Activated CD8-positive, alpha-beta memory T cell treated with anti-CD3 and anti-CD28 coated beads for 48 hours (primary cell): ENCODE measurements at regions not wholly inside any gene's neighbourhood (a gene's known extent, or its start where the extent isn't known, plus 50 kb on each side); places are given as distances from the start of the nearest gene placed in this dataset.

Experiments
- DNase-seq, 3 experiments: peaks; one replicate each; pipeline ENCODE4 v3.0.0-alpha.2; 2020; ENCODE audit warnings: low read depth in 2 of 3, low spot score in 2 of 3

DNA sequence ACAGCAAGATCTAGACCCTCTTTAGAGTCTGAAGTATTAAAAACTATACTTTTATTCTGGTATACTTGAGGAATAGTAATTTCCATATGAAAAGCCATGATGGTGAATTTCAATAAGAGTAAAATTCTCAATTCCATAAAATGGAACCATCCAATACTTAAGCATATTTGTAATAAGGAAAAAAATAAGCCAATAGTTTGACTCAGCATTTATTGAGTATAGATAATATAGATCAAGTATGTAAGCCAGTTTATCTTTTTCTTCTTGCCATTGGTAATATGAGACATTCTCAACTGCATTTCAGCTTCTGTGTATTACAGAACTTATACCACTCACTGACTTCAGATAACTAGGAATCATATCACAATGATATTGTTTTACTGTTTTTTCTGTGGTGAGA is 361.0 kb downstream of the SLCO4C1 start:
- DNase-seq = no peak

- DNase-seq = no peak
Observed at GRCh38 chr5:101932599-101932998, 363.5 kb downstream of the SLCO4C1 start.

GRCh38 chr5:101929628-101930027 is 366.5 kb downstream of the SLCO4C1 start:
- no peak for DNase-seq

- DNase-seq = no peak
Observed at GRCh38 chr5:101917166-101917565, 378.9 kb downstream of the SLCO4C1 start.

- no peak for DNase-seq
Observed at GRCh38 chr5:101915554-101915953, 380.5 kb downstream of the SLCO4C1 start.

DNA sequence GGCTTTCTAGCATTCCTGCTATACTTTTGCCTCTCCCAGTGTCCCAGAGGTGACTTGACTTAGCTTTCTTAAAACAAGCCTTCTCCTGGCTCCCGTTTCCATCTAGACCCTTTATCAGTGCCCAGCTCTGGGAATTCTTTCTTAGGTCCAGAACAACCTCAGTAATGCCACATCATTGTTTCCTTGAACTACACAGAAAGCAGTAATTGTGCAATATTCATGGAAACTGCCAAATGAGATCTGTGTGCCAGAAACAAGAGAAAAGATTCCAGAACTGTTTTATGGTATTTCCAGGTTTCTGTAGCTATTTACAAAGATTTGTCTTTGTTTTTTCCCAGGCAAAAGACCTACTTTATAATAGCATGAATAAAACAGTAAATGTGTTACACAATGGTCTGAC is 391.3 kb downstream of the SLCO4C1 start:
- DNase-seq = no peak

- DNase-seq = no peak
Observed at GRCh38 chr5:101897914-101898313, 398.2 kb downstream of the SLCO4C1 start.

DNA sequence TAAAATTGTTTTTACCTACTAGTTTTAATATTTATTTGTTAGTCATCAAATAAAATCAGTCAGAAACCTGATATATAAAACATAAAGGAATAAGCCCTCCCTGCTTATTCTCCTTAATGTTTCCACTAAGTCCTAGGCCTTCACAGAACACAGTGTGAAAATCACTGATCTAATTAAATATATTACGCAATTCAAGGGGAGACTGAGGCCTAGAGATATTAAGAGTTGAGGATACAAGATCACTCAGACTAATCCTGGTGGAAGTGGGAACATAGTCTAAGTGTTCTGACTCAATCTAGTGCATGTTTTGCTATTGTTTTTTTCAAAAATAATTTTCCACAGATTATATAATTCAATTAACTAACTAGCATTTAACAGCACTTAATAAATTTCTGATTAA is 401.1 kb downstream of the SLCO4C1 start:
- no peak for DNase-seq

- DNase-seq = no peak
Observed at GRCh38 chr5:101878190-101878589, 417.9 kb downstream of the SLCO4C1 start.

DNA sequence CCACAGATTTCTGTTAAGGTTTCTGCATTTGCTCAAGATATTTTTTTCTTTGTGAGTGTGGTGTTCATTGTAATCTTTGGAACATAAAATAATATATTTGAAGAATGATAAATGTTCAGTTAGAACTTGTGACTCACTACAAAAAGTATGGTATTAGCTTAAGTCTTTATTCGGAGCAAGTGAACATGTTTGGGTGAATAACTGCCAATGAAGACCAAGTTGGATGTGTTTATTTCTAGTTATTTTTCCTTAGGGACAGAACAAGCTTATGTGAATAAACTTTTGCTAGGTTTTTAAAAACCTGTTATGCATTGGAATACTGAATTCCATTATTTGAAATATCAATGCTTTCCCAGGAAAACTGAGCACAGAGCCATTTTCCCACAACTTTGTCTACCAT is 418.6 kb downstream of the SLCO4C1 start:
- DNase-seq = no peak

DNA sequence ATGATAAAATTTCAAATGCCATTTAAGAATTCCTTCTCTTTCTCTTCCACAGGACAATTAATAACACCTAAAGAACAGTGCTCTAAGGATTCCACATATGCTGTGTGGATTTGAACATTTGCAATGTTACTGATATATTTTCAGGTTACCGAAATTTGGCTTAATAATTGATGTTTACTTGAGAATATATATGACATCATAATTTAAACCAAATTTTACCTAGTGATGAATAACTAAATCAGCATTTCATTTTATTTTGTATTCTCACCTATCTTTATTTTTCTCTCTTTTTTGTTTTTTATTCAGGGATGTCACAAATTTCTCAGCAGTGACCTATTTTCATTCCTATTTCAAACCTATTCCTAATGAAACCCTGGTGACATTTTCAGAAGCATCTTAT is 429.6 kb downstream of the SLCO4C1 start:
- DNase-seq = no peak

DNA sequence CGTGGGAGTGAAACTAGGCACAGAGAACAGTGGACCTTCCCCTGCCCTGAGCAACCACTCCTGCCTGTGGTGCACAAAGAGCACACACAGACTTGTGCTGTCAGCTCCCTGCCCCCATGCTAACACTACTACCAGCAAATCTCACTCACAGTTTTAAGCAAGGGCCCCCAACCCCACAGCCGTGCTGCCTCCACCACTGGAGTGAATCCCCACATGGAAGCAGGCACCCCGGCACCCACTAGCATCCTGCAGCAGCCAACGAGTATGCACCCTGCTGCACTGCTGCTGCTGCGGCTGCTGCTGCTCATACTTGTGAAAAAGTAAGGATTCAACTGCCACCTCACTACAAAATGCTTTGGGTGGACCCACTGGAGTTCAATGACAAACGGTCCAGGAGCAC is 435.5 kb downstream of the SLCO4C1 start:
- no peak for DNase-seq

DNA sequence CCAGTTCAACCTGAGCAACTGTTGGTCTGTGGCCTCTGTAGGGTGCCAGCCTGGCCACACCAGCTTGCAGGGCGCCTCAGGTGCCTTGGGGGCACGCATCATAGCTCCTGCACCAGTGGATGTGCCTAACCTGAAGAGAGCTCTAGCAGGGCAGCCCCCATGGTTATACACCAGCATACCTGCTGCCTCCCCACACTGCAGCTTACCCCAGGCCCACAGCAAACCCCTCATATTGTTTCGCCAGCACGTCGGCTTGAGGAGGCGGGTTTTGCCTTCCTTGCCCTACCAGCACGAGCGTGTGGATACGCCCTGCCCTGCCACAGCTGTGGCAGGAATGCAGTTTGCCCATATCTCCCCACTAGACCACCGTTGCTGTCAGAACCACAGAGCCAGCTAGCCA is 435.9 kb downstream of the SLCO4C1 start:
- no peak for DNase-seq

DNA sequence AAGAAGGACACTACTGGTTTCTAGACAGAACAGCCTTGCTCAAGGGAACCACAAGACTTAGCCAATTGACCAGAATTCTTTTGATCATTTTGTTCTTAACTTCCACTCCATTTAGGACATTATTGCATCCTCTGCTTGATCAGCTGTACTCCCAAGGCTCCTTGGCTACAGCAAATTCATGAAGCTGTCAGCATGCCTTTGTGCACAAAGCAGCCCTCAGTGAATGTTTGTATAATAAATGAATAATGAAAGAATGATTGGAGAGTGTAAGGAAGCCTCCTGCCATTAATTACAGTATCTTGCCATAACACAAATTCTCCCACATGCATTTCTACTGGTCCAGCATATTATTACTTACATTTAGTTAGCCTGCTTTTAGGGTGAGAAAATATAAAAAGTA is 449.6 kb downstream of the SLCO4C1 start:
- no peak for DNase-seq

DNA sequence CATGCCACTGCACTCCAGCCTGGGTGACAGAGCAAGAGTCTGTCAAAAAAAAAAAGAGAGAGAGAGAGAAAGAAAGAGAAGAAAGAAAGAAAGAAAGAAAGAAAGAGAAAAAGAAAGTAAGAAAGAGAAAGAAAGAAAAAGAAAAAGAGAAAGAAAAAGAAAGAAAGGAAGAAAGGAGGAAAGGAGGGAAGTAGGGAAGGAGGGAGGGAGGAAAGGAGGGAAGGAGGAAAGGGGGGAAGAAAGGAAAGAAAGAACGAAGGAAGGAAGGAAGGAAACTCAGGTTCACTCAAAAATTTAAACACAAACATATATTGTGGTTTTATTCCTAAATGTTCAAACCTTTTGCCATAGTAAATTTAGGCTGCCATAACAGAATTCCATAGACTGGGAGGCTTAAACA is 453.0 kb downstream of the SLCO4C1 start:
- DNase-seq = no peak

DNA sequence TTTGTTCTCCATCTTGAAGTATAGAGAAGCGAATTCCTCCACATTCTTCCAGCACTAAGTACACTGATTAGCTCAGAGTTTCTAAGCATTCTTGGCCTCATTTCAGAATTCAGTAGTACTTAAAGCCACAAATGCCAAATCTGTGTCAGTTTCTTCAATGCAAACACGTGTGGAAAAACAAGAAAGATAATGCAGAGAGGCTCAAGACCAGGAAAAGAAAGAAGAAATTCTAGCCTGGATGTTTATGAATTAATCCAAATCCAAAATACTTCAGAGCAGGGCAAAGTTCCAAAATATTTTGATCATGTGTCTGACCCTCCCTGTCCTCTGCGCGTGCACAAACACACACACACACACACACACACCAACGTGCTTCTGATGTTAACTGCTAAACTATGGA is 457.6 kb downstream of the SLCO4C1 start:
- DNase-seq = no peak

- no peak for DNase-seq
Observed at GRCh38 chr5:101829255-101829654, 466.8 kb downstream of the SLCO4C1 start.

DNA sequence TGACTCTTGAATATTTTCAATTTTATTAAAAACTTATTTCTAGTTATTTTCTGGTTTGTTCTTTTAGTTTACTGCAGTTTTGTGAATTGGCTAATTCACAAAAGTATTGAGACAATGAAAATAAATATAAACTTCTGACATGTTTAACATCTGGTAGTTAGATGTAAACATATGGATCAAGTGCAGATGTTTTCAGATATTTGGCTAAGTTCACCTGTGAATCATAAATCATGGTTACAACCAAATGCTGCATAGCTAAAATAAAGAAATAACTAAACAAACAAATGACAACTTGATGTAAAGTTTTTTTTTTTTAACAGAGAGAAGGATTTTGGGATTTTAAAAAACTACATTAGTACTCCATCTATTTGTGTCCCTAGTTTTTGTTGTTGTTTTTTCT is 484.6 kb downstream of the SLCO4C1 start:
- no peak for DNase-seq

DNA sequence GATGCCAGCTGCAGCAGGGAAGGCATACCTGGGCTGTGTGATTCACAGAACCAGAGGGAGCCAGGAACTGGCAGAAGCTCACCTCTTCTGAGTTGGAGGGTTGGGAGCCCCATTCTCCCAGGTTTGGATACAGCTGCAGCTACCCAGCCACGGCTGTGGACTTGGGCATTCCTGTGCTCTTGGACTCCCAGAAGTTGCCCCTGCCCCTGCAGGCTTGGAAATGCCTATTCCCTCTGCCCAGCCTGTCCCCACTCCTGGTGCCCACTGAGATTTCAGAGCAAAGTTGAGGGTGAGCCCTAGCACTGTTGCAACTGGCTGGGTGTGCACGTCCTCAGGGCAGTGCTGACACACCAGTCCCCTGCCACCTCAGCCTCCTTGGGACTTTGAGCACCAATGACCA is 489.7 kb downstream of the SLCO4C1 start:
- DNase-seq = no peak

DNA sequence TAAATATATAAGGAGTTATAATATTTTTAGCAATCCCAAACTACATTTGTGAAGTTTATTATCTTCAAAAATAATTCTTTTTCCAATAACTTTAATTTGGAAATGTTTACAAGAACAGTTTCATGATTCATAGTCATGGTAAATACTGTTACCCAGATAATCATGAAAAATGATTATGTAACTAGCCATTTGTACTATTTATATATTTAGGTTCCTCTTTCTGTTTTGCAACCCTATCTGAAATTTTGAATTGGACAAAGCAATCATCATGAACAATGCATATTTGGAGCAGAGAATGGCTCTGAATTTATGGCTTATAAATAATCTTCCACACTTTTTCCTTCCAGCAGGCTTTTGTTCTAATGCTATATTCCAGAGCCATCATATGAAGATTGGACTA is 499.7 kb downstream of the SLCO4C1 start:
- no peak for DNase-seq

DNA sequence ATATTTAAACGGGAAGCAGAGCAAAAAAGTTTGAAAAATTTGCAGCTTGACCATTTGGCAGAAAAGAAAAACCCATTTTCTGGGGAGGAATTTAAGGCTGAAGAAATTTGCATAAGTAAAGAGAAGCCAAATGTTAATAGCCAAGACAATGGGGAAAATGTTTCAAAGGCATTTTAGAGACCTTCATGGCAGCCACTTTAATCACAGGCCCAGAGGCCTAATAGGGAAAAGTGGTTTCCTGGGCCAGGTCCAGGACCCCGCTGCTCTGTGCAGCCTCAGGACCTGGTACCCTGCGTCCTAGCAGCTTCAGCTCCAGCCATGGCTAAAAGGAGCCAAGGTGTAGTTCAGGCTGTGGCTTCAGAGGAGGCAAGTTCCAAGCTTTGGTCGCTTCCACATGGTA is 507.3 kb downstream of the SLCO4C1 start:
- DNase-seq = no peak

- DNase-seq = no peak
Observed at GRCh38 chr5:101785090-101785489, 511.0 kb downstream of the SLCO4C1 start.

DNA sequence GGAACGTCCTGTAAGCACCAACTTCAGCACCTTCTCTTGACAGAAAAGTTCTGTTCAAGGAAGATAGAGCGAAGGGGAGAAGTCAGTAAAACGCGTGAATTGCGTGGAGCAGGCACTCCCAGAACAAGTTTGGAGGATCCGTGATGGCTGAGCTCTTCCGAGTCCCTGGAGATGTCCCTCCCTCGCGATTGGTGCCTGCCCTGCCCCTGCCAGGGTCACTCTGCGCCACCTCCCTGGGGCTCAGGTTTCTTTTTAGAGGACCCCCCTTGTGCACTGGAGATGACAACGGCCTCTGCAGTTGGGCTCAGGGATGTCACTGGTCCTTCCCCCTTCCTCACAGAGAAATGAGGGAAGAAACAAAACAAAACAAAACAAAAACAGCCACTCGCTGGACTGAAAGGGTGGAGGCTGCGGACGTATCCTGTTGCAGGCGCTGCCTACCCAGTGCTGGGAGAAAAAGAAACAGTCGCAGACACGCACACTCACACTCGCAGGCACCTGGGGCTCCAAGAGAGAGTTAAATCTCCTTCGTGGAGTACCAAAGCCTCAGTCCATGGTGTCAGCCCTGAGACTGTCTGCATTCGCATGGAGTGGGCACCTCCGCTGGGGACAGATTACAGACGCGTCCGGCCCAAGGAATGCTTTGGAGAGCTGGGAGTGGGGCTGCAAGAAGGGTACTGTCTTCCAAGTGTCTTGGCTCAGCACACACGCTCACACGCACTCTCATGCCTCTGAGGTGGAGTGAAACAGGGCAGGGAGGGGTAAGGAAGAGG is 512.7 kb downstream of the SLCO4C1 start:
- DNase-seq = no peak
